ENCODE measurements at regions not wholly inside any gene's neighbourhood (a gene's known extent, or its start where the extent isn't known, plus 50 kb on each side); places are given as distances from the start of the nearest gene placed in this dataset.

DNA sequence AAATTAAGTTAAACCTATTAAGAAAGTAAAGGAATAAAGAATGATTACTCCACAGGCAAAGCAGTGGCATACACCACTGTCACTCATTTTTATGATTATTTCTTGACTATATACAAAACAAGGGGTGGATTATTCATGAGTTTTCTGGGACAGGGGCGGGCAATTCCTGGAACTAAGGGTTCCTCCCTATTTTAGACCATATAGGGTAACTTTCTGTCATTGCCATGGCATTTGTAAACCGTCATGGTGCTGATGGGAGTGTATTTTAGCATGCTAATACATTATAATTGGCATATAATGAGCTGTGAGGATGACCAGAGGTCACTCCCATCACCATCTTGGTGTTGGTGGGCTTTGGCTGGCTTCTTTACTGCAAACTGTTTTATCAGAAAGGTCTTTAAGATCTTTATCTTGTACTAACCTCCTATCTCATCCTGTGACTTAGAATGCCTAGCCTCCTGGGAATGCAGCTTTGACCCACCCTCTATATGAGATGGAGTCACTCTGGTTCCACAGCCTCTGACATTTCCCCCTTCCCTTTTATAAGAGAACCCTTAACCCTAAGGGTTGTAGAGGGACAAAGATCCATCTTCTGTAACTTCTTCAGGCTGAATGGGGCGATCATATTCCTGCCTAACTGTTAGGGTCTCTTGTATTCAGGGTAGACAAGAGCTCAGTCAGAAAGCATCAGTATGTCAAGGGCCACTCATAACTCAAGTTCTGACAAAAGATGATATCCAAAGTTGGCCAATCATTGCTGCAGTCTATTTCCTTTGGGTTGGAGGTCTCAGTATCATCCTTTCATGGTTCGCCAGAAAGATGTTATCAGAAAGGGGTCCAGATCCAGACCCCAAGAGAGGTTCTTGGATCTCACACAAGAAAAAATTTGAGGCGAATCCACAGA, 79.5 kb upstream of the LIPC start:
- Histone ChIP-seq H3K27me3 (no peaks in the 10 kb centered on the region), H3K4me1 (ENCODE audit: control insufficient read depth in 1 of 2, insufficient read depth in 1 of 2, low read depth in 1 of 2, low read length in 1 of 2) (no peaks in the 10 kb centered on the region), H3K36me3 (no peaks in the 10 kb centered on the region), H3K27ac (no peak overlapping the region), H3K4me3 (ENCODE audit: low read depth in 1 of 2, low read length in 1 of 2) (no peak overlapping the region), H3K9me3 (no peaks in the 10 kb centered on the region)
- TF ChIP-seq, protein P1, sequence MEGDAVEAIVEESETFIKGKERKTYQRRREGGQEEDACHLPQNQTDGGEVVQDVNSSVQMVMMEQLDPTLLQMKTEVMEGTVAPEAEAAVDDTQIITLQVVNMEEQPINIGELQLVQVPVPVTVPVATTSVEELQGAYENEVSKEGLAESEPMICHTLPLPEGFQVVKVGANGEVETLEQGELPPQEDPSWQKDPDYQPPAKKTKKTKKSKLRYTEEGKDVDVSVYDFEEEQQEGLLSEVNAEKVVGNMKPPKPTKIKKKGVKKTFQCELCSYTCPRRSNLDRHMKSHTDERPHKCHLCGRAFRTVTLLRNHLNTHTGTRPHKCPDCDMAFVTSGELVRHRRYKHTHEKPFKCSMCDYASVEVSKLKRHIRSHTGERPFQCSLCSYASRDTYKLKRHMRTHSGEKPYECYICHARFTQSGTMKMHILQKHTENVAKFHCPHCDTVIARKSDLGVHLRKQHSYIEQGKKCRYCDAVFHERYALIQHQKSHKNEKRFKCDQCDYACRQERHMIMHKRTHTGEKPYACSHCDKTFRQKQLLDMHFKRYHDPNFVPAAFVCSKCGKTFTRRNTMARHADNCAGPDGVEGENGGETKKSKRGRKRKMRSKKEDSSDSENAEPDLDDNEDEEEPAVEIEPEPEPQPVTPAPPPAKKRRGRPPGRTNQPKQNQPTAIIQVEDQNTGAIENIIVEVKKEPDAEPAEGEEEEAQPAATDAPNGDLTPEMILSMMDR (IDR thresholded peaks at IDR 0.05), result no peak

DNA sequence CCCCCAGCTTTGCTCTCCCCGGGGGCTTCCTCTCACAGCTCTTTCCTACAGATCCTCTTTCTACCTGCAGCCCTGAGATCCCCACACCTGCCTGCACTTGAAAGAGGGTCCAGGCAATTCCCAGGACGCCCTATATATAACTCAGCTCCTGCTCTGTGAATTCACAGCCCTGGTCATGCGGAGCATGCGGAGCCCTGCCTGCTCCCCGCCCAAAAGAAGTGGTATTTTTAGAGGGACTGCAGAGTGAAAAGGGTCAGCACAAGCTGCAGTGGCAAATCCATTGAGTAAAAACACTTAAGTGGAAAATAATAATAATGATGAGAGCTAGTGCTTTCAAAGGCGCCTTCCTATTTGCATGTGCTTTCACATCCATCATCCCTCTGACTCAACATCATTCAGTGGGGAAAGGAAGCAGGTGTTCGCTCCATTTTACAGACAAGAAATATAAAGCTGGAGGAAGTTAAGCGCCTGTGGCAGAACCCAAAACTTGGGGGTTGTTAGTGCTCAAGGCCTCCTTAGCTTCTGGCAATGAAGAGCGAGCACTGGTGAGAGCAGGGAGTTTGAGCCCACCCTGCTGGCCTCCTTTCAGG, 76.3 kb upstream of the LIPC start:
- Histone ChIP-seq H3K27me3 (no peaks in the 10 kb centered on the region), H3K27ac (no peak overlapping the region), H3K9me3 (no peaks in the 10 kb centered on the region), H3K36me3 (no peaks in the 10 kb centered on the region), H3K4me1 (ENCODE audit: control insufficient read depth in 1 of 2, insufficient read depth in 1 of 2, low read depth in 1 of 2, low read length in 1 of 2) (peaks cover 0 to under 1% of the 10 kb centered on the region in 2 experiments), H3K4me3 (ENCODE audit: low read depth in 1 of 2, low read length in 1 of 2) (no peak overlapping the region)
- TF ChIP-seq, protein P1 (IDR thresholded peaks at IDR 0.05), result no peak

DNA sequence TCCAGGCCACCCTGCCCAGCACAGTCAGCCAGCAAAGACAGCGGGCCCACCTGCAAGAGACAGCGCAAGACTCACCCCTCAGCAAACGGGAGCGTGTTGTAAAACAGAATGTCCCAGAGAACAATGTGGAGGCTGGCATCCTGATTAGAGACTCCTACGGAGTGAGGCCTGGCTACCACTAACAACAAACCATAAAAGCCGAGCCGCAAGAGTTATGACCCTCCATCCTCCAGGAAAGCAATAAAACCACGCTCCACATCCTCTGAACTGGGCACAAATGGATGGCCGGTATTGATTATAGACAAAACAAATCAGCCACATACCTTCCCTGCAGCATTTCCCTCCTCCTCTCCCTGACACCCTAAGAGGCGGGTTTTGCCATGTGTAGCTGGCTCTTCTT, 75.8 kb upstream of the LIPC start:
- Histone ChIP-seq H3K36me3 (no peaks in the 10 kb centered on the region), H3K27me3 (no peaks in the 10 kb centered on the region), H3K4me1 (ENCODE audit: control insufficient read depth in 1 of 2, insufficient read depth in 1 of 2, low read depth in 1 of 2, low read length in 1 of 2) (peaks cover 3 to 6% of the 10 kb centered on the region in 2 experiments), H3K27ac (no peak overlapping the region), H3K4me3 (ENCODE audit: low read depth in 1 of 2, low read length in 1 of 2) (no peak overlapping the region), H3K9me3 (no peaks in the 10 kb centered on the region)
- TF ChIP-seq, protein P1 (IDR thresholded peaks at IDR 0.05), result no peak

DNA sequence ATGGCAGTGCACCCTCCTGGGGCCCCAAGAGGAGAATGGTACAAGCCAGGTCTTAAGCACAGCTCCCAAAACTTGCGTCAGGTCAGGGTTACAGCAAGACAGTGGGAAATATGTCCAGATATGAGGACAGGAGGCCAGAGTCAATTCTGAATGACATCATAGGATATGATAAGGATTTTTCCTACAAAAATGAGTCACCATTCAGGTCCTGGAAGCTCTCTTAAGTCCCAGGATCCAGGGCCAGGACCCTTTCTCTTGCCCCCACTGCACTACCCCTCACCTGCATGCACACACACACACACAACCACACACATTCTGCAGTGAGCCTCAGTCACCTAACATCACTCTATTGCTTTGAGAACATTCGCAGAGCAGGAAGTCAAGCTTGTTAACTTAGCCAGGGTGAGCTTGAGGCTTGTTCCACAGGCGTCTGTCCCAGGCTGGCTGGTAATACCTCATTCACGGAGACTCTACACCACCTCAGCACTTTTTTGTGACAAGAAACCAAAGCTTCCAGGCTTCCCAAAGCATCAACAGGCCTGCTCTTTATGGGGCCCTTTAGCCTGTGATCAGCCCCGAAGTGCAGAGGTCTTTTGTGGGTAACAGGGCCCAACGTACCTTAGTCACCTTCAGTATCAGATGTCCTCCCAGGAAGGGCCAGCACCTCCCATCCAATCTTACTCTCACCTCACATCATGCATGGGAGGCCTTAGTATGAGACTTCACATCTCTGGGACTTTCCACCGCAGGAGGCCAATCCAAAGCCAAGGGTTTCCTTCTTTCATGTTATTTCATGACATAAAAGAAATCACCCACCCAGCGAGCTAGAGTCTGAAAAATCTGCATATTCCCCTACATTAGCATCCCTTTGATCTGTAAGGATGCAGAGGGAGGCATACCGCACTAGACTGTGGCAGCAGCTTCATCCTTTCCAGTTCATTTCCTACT, 74.0 kb upstream of the LIPC start:
- H3K36me3 ChIP-seq, result no peaks in the 10 kb centered on the region
- TF ChIP-seq, protein P1 (IDR thresholded peaks at IDR 0.05), result no peak
- no peaks in the 10 kb centered on the region for H3K27me3 ChIP-seq
- H3K27ac ChIP-seq, result no peak overlapping the region
- H3K9me3 ChIP-seq, result no peaks in the 10 kb centered on the region
- no peak overlapping the region for H3K4me3 ChIP-seq (ENCODE audit: low read depth in 1 of 2, low read length in 1 of 2)
- H3K4me1 ChIP-seq (ENCODE audit: control insufficient read depth in 1 of 2, insufficient read depth in 1 of 2, low read depth in 1 of 2, low read length in 1 of 2), result peaks cover 14 to 18% of the 10 kb centered on the region in 2 experiments

DNA sequence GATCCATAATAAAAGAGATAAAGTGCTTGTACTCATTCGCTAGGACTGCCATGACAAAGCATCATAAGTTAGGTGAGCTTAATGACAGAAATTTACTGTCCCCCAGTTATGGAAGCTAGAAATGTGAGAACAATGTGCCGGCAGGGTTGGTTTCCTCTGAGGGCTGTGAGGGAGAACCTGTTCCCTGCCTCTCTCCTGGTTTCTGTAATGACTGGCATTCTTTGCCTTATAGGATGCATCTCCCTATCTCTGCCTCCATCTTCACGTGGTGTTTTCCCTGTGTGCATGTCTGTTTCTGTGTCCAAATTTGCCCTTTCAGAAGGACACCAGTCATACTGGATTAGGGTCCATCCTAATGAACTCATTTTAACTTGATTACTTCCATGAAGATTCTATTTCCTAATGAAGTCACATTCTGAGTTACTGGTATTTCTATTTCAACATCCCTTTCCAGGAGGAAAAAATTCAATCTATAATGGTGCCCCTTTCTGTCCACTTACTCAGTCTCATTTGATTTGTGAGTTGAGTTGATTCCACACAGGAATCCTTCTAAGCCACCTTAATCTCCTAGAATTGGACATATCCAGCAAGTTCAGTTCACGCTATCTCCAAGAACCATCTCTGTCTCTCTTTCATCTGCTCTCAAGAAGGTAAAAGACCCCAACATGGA, 71.2 kb upstream of the LIPC start:
- no peaks in the 10 kb centered on the region for H3K9me3 ChIP-seq
- no peaks in the 10 kb centered on the region for H3K27me3 ChIP-seq
- H3K4me3 ChIP-seq (ENCODE audit: low read depth in 1 of 2, low read length in 1 of 2), result no peak overlapping the region
- H3K36me3 ChIP-seq, result no peaks in the 10 kb centered on the region
- no peak overlapping the region for H3K27ac ChIP-seq
- peaks cover 14 to 18% of the 10 kb centered on the region in 2 experiments for H3K4me1 ChIP-seq (ENCODE audit: control insufficient read depth in 1 of 2, insufficient read depth in 1 of 2, low read depth in 1 of 2, low read length in 1 of 2)
- TF ChIP-seq, protein P1 (IDR thresholded peaks at IDR 0.05), result no peak
